GM23338 (cell line): ENCODE measurements at regions not wholly inside any gene's neighbourhood (a gene's known extent, or its start where the extent isn't known, plus 50 kb on each side); places are given as distances from the start of the nearest gene placed in this dataset.

Experiments used
- ATAC-seq: fragments of 200-7000 bp; cut with Tn5 transposase; 3 replicates; pipeline ENCODE4 v1.9.1; 2020
- DNase-seq: peaks from one replicate; pipeline ENCODE4 v3.0.0-alpha.2; 2015; ENCODE audit warnings: low spot score
- H2AFZ ChIP-seq: fragments of 200-600 bp; sonication (generic); 2 replicates; pipeline ENCODE4 v1.8.0; 2016; ENCODE audit warnings: antibody characterized with exemption, mild to moderate bottlenecking, moderate library complexity
- H3F3A ChIP-seq: fragments of 200-600 bp; sonication (generic); replicated peaks from 2 replicates; pipeline ENCODE4 v1.8.0; 2017; ENCODE audit warnings: antibody characterized with exemption, mixed run types, low read depth
- H3K27ac ChIP-seq: fragments of 200-600 bp; sonication (generic); 2 replicates; pipeline ENCODE4 v1.6.1; 2016; ENCODE audit warnings: low read depth
- H3K27me3 ChIP-seq: fragments of 200-600 bp; sonication (generic); 2 replicates; pipeline ENCODE4 v1.8.0; 2016; ENCODE audit warnings: mild to moderate bottlenecking, mixed run types, moderate library complexity; ENCODE audit not compliant: insufficient read depth
- H3K36me3 ChIP-seq: fragments of 200-600 bp; sonication (generic); 2 replicates; pipeline ENCODE4 v1.8.0; 2016; ENCODE audit warnings: mild to moderate bottlenecking; ENCODE audit not compliant: insufficient read depth
- H3K4me1 ChIP-seq: fragments of 200-600 bp; sonication (generic); 2 replicates; pipeline ENCODE4 v1.8.0; 2016; ENCODE audit warnings: mild to moderate bottlenecking, moderate library complexity; ENCODE audit not compliant: insufficient read depth
- H3K4me2 ChIP-seq: fragments of 200-600 bp; sonication (generic); 2 replicates; pipeline ENCODE4 v1.7.1; 2017; ENCODE audit warnings: mixed run types
- H3K4me3 ChIP-seq: fragments of 200-600 bp; sonication (generic); 2 replicates; pipeline ENCODE4 v1.6.1; 2016; ENCODE audit warnings: mixed run types
- H3K79me2 ChIP-seq: fragments of 200-600 bp; sonication (generic); replicated peaks from 2 replicates; pipeline ENCODE4 v1.8.0; 2017; ENCODE audit warnings: mild to moderate bottlenecking; ENCODE audit not compliant: insufficient read depth
- H3K9me2 ChIP-seq: fragments of 200-600 bp; sonication (generic); 2 replicates; pipeline ENCODE4 v1.8.0; 2017; ENCODE audit not compliant: insufficient read depth
- H4K20me1 ChIP-seq: fragments of 200-600 bp; sonication (generic); replicated peaks from 2 replicates; pipeline ENCODE4 v1.8.0; 2017; ENCODE audit warnings: mild to moderate bottlenecking; ENCODE audit not compliant: insufficient read depth
- H3K27ac Mint-ChIP-seq: 2 replicates; pipeline ENCODE4 v1.8.0; 2020; ENCODE audit warnings: inconsistent platforms, mild to moderate bottlenecking, moderate library complexity, mixed read lengths
- H3K27me3 Mint-ChIP-seq: 3 replicates; pipeline ENCODE4 v1.8.0; 2022; ENCODE audit warnings: low read depth, mild to moderate bottlenecking, moderate library complexity, mixed read lengths, inconsistent platforms; ENCODE audit not compliant: insufficient read depth, poor library complexity
- H3K36me3 Mint-ChIP-seq: 3 replicates; pipeline ENCODE4 v1.8.0; 2021; ENCODE audit warnings: low read depth, mild to moderate bottlenecking, inconsistent platforms, moderate library complexity, mixed read lengths
- H3K4me1 Mint-ChIP-seq: 3 replicates; pipeline ENCODE4 v1.8.0; 2020; ENCODE audit warnings: mild to moderate bottlenecking, inconsistent platforms, mixed read lengths
- H3K4me3 Mint-ChIP-seq: 3 replicates; pipeline ENCODE4 v1.8.0; 2021; ENCODE audit warnings: moderate library complexity, mild to moderate bottlenecking, inconsistent platforms, mixed read lengths
- H3K9me3 Mint-ChIP-seq: 3 replicates; pipeline ENCODE4 v1.8.0; 2020; ENCODE audit warnings: moderate library complexity, mild to moderate bottlenecking, inconsistent platforms, mixed read lengths
- CREB1 ChIP-seq: fragments of 250-450 bp; sonication (Bioruptor Pico); IDR thresholded peaks from 2 replicates; pipeline ENCODE4 v1.5.0; 2020; ENCODE audit warnings: low read depth, mild to moderate bottlenecking, moderate library complexity
- CTCF ChIP-seq, 2 experiments: fragments of 200-600 bp in 1 of 2; sonication (generic) in 1 of 2; conservative IDR thresholded peaks; 2 replicates each; pipeline versions ENCODE4 v1.5.1 to v1.6.1; 2016 to 2017; ENCODE audit warnings: antibody characterized with exemption in 2 of 2, low read depth in 2 of 2, mild to moderate bottlenecking in 2 of 2, moderate library complexity in 1 of 2
- EZH2 ChIP-seq: fragments of 200-600 bp; sonication (generic); IDR thresholded peaks from one replicate; pipeline ENCODE4 v1.8.0; 2017; ENCODE audit warnings: antibody characterized with exemption, mild to moderate bottlenecking, low read depth; ENCODE audit not compliant: unreplicated experiment
- EZH2phosphoT487 ChIP-seq: fragments of 200-600 bp; sonication (generic); IDR thresholded peaks from one replicate; pipeline ENCODE4 v1.8.1; 2018; ENCODE audit warnings: antibody characterized with exemption; ENCODE audit not compliant: unreplicated experiment
- JUNB ChIP-seq: IDR thresholded peaks from one replicate; pipeline ENCODE4 v1.6.1; 2016; ENCODE audit warnings: antibody characterized with exemption; ENCODE audit not compliant: unreplicated experiment
- NANOG ChIP-seq: IDR thresholded peaks from 2 replicates; pipeline ENCODE4 v1.6.1; 2016; ENCODE audit warnings: antibody characterized with exemption, borderline replicate concordance
- POLR2AphosphoS5 ChIP-seq: IDR thresholded peaks from 2 replicates; pipeline ENCODE4 v1.6.1; 2016; ENCODE audit warnings: antibody characterized with exemption, low read depth
- STAT1 ChIP-seq: IDR thresholded peaks from one replicate; pipeline ENCODE4 v1.6.1; 2016; ENCODE audit warnings: antibody characterized with exemption; ENCODE audit not compliant: unreplicated experiment
- ZNF114 ChIP-seq: fragments of 250-450 bp; sonication (Bioruptor Pico); IDR thresholded peaks from 2 replicates; pipeline ENCODE4 v1.5.0; 2020; ENCODE audit warnings: mild to moderate bottlenecking, moderate library complexity
- ZNF331 ChIP-seq: fragments of 250-450 bp; sonication (Bioruptor Pico); IDR thresholded peaks from 2 replicates; pipeline ENCODE4 v1.5.0; 2020; ENCODE audit warnings: low read depth, mild to moderate bottlenecking, moderate library complexity
- ZNF462 ChIP-seq: fragments of 250-450 bp; sonication (Bioruptor Pico); IDR thresholded peaks from 2 replicates; pipeline ENCODE4 v1.5.0; 2020; ENCODE audit warnings: mild to moderate bottlenecking, moderate library complexity
- TF ChIP-seq, protein P1 (sequence below): IDR thresholded peaks from 2 replicates; pipeline ENCODE4 v1.6.1; 2016; ENCODE audit warnings: antibody characterized with exemption
- TF ChIP-seq, protein P2 (sequence below): IDR thresholded peaks from one replicate; pipeline ENCODE4 v1.6.1; 2018; ENCODE audit warnings: antibody characterized with exemption; ENCODE audit not compliant: unreplicated experiment

DNA sequence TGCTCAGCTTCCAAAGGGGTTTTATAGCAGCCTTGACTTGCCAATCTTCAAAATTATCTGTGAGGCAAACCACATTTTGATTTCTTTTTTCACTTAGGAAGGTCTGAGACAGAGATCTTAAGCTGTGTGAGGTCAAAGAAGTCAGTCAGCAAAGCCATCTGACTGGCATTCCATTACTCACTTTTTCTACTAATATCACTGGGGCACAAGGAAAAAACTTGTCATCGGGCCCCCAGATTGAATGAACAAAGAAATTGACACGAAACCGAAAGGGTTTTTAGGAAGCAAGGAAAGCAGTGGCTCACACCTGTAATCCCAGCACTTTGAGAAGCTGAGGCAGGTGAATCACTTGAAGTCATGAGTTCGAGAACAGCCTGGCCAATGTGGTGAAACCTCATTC, 78.5 kb upstream of the FRMD4A start:
- Mint-ChIP-seq H3K27ac (no peak overlapping the region), H3K4me1 (peaks cover 7% of the 10 kb centered on the region), H3K36me3 (no peaks in the 10 kb centered on the region), H3K4me3 (no peak overlapping the region), H3K27me3 (peaks cover 2% of the 10 kb centered on the region), H3K9me3 (no peaks in the 10 kb centered on the region)
- no peak overlapping the region for H3K4me2 ChIP-seq
- no peak for TF ChIP-seq NANOG
- no peak for TF ChIP-seq CTCF (conservative IDR thresholded peaks at IDR 0.05; ENCODE audit: low read depth in 2 of 2)
- no peak for TF ChIP-seq ZNF462
- no peak for TF ChIP-seq JUNB
- TF ChIP-seq, protein P1, sequence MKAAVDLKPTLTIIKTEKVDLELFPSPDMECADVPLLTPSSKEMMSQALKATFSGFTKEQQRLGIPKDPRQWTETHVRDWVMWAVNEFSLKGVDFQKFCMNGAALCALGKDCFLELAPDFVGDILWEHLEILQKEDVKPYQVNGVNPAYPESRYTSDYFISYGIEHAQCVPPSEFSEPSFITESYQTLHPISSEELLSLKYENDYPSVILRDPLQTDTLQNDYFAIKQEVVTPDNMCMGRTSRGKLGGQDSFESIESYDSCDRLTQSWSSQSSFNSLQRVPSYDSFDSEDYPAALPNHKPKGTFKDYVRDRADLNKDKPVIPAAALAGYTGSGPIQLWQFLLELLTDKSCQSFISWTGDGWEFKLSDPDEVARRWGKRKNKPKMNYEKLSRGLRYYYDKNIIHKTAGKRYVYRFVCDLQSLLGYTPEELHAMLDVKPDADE, result no peak
- no peak for TF ChIP-seq STAT1
- TF ChIP-seq EZH2, result no peak
- TF ChIP-seq ZNF331 (CRISPR knock-in tag), result no peak
- no peak for TF ChIP-seq ZNF114 (CRISPR knock-in tag)
- TF ChIP-seq, protein P2, sequence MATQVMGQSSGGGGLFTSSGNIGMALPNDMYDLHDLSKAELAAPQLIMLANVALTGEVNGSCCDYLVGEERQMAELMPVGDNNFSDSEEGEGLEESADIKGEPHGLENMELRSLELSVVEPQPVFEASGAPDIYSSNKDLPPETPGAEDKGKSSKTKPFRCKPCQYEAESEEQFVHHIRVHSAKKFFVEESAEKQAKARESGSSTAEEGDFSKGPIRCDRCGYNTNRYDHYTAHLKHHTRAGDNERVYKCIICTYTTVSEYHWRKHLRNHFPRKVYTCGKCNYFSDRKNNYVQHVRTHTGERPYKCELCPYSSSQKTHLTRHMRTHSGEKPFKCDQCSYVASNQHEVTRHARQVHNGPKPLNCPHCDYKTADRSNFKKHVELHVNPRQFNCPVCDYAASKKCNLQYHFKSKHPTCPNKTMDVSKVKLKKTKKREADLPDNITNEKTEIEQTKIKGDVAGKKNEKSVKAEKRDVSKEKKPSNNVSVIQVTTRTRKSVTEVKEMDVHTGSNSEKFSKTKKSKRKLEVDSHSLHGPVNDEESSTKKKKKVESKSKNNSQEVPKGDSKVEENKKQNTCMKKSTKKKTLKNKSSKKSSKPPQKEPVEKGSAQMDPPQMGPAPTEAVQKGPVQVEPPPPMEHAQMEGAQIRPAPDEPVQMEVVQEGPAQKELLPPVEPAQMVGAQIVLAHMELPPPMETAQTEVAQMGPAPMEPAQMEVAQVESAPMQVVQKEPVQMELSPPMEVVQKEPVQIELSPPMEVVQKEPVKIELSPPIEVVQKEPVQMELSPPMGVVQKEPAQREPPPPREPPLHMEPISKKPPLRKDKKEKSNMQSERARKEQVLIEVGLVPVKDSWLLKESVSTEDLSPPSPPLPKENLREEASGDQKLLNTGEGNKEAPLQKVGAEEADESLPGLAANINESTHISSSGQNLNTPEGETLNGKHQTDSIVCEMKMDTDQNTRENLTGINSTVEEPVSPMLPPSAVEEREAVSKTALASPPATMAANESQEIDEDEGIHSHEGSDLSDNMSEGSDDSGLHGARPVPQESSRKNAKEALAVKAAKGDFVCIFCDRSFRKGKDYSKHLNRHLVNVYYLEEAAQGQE, result no peak
- TF ChIP-seq EZH2phosphoT487, result no peak
- no peak for TF ChIP-seq POLR2AphosphoS5
- TF ChIP-seq CREB1 (CRISPR knock-in tag), result no peak
- H2AFZ ChIP-seq, result no peak overlapping the region
- no peak overlapping the region for H3K27ac ChIP-seq
- H3K4me1 ChIP-seq, result peaks cover 9% of the 10 kb centered on the region; the same call in 1 of the 2 replicates
- H3K36me3 ChIP-seq, result no peaks in the 10 kb centered on the region
- H3K4me3 ChIP-seq, result no peak overlapping the region
- H3K9me2 ChIP-seq, result no peaks in the 10 kb centered on the region; the same call in 1 of the 2 replicates
- H3K27me3 ChIP-seq, result no peaks in the 10 kb centered on the region
- DNase-seq, result no peak
- no peak for ATAC-seq
- H4K20me1 ChIP-seq, result no peaks in the 10 kb centered on the region
- H3K79me2 ChIP-seq, result no peaks in the 10 kb centered on the region
- H3F3A ChIP-seq, result no peaks in the 10 kb centered on the region
